ENCODE measurements at regions not wholly inside any gene's neighbourhood (a gene's known extent, or its start where the extent isn't known, plus 50 kb on each side); places are given as distances from the start of the nearest gene placed in this dataset.
"Not testable (repeated sequence)": the region's sequence is repeated elsewhere in the genome, so short reads cannot be mapped to it uniquely, and the experiment has no call there.

- DNase-seq (ENCODE audit: low read depth in 2 of 2): no peak
Measured at GRCh38 chr1:19591482-19592091, 52.5 kb upstream of the NBL1 start.

- no peak for DNase-seq (ENCODE audit: low read depth in 2 of 2)
Measured at GRCh38 chr1:19585507-19585906, 58.6 kb upstream of the NBL1 start.

- DNase-seq (ENCODE audit: low read depth in 2 of 2): peak; percentile 63 to 78
Measured at GRCh38 chr1:19582318-19582717, 61.8 kb upstream of the NBL1 start.

GRCh38 chr1:19581381-19581780, 62.7 kb upstream of the NBL1 start:
- DNase-seq (ENCODE audit: low read depth in 2 of 2): no peak

DNA sequence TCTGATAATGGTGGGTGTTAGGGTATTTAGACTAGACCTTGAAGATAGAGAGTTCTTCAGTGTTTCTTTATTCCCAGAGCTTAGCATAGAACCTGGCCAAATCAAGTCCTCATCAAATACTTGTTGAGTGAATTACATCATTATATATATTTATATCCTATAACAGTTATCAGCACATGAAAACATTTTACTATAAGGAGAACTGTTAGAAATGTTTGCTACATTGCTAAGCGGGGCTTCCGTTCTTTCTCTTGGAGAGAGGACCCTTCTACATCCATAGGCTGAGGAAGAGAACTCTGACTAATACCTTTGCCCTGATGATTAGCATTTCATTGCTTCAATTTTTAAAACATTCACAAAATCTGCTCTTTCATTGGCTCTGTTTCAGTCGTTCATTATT, 66.5 kb upstream of the NBL1 start:
- no peak for DNase-seq (ENCODE audit: low read depth in 2 of 2)

- no peak for DNase-seq (ENCODE audit: low read depth in 2 of 2)
Measured at GRCh38 chr1:19577036-19577435, 67.1 kb upstream of the NBL1 start.

DNA sequence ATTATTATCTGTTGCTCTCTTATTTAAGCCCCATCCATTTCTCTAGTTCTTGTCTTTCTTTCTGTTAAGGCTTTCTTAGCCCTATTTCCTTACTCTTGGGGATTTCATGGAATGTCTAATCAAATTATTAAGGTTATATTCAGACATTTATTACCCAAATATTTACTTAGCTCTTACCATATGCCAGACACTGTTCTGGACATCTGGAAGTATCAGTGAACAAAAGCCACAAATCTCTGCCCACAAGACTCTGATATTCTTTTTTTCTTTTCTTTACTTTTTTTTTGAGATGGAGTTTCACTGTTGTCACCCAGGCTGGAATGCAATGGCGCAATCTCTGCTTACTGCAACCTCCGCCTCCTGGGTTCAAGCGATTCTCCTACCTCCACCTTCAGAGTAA, 74.3 kb upstream of the NBL1 start:
- DNase-seq (ENCODE audit: low read depth in 2 of 2): no peak

- no peak for DNase-seq (ENCODE audit: low read depth in 2 of 2)
Measured at GRCh38 chr1:19567041-19567440, 77.1 kb upstream of the NBL1 start.

GRCh38 chr1:19564366-19564765, 79.0 kb upstream of the CAPZB start:
- DNase-seq (ENCODE audit: low read depth in 2 of 2): no peak

DNA sequence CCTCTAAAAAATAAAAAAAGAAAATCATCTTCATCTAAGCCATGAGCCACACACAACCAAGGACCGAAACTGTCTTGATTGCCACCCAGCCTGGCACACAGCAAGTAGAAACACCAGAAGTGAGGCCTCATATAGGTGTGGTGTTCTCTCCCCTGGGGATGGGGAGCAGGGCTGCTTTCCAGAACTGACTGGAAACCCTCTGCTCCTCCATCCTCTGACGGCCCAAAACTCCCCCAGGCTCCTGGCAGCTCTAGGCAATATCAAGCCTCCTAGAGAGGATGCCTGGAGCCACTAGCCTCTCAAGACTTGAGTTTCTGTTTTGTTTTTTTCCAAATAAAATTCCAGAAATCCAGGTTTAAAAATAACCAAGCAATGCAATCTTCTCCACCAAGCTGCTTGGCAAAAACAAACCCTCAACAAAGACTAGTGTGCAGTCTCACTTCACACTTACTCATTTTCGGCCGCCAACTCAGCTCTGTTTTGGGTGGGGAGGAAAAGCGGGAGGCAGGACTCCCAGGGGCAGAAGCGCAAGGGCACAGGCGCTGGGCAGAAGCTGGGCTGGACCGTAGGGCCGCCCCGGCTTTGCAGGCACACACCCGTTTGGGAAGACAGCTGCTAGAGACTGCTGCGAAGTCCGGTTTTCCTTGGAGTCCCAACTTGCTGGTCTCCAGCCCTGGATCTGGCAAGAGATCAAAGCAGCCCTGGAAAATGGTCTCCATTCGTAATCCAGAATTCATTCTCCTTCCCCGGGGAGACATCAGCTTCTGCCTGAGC, 78.2 kb upstream of the CAPZB start:
- no peak for DNase-seq (ENCODE audit: low read depth in 2 of 2)

- DNase-seq (ENCODE audit: low read depth in 2 of 2): no peak
Measured at GRCh38 chr1:19562847-19563246, 77.5 kb upstream of the CAPZB start.

DNA sequence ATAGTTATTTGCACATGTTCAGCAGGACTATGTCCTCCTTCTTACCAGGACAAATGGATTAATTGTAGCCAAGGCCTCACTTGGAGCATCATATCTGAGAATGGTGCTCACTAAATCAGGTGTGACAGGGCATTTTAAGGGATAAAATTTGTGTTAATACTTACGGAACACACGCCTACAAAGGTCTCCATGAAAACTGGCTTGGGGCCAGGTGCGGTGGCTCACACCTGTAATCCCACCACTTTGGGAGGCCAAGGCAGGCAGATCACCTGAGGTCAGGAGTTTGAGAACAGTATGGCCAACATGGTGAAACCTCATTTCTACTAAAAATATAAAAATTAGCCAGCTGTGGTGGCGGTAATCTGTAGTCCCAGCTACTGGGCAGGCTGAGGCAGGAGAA, 75.1 kb upstream of the CAPZB start:
- no peak for DNase-seq (ENCODE audit: low read depth in 2 of 2)

DNA sequence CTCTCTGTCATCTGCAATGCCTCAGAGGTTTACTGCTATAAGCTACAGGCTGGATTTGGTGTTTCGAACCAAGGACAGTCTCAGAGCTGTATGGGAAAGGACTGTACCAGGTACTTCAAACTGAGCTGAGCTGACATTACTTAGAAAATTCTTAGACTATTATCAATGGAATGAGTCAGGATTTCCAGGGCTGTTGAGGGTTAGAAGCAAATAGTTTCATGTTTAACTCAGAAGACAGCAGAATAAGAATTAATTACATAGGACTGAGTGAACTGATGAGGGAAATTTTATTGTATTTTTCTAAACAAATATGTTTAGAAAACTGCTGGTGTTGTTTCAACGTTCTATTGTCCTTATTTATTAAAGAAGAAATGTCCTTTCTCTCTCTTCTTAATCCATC, 74.3 kb upstream of the CAPZB start:
- no peak for DNase-seq (ENCODE audit: low read depth in 2 of 2)

DNA sequence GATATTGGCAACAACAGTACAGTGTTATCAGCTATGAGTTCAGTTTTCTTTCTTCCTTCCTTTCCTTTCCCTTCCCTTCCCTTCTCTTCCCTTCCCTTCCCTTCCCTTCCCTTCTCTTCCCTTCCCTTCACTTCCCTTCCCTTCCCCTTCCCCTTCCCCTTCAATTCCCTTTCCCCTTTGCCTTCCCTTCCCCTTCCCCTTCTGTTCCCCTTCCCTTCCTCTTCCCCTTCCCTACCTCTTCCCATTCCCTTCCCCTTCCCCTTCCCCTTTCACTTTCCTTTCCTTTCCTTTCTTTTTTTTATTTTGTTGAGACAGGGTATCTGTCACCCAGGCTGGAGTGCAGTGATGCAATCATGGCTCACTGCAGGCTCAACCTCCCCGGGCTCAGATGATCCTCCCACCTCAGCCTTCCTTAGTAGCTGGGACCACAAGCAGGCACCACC, 72.3 kb upstream of the CAPZB start:
- DNase-seq (ENCODE audit: low read depth in 2 of 2): no peak

- no peak for DNase-seq (ENCODE audit: low read depth in 2 of 2)
Measured at GRCh38 chr1:19554090-19554489, 68.8 kb upstream of the CAPZB start.

- DNase-seq (ENCODE audit: low read depth in 2 of 2): no peak
Measured at GRCh38 chr1:19552291-19553010, 67.1 kb upstream of the CAPZB start.

GRCh38 chr1:19551837-19552236, 66.5 kb upstream of the CAPZB start:
- DNase-seq (ENCODE audit: low read depth in 2 of 2): not testable (repeated sequence)

DNA sequence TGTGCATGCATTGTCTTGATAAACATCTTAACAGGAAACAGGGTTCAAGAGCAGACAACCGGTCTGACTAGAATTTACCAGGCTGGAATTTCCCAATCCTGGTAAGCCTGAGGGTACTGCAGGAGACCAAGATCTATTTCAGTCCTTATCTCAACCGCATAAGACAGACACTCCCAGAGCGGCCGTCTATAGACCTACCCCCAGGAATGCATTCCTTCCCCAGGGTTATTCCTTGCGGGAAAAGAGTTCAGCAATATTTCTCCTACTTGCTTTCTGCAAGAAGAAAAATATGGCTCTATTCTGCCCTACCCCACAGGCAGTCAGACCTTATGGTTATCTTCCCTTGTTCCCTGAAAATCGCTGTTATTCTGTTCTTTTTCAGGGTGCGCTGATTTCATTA, 65.1 kb upstream of the CAPZB start:
- DNase-seq (ENCODE audit: low read depth in 2 of 2): not testable (repeated sequence)

- DNase-seq (ENCODE audit: low read depth in 2 of 2): no peak
Measured at GRCh38 chr1:19547814-19548213, 62.5 kb upstream of the CAPZB start.

DNA sequence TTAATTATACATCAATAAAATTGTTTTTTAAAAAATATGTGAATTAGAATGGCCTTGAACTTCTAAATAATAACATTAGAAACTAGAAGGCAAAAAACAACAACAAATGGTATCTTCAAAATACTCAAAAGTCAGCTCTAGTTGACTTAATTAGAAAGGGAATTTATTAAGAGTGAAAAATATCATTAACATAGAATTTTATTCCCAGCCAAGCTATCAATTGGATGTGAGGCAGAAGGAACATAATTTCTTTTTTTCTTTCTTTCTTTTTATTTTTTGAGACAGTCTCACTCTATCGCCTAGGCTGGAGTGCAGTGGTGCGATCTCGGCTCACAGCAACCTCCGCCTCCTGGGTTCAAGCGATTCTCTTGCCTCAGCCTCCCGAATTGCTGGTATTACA, 51.2 kb upstream of the CAPZB start:
- DNase-seq (ENCODE audit: low read depth in 2 of 2): no peak

DNA sequence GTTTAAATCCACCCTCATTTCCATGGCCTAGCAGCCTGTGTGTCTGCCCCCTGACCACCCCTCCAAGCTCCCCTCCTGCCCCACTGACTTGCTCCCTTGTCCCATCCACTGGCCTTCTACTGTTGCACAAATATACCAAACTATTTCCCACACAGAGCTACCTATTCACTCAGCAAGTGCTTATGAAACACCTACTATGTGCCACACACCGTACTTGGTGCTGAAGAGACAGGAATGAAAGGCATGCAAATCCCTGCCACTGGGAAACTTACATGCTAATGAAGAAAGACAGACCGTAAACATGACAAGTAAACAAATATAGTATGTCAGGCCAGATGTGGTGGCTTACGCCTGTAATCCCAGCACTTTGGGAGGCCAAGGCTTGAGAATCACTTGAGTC, 49.9 kb upstream of the CAPZB start:
- DNase-seq (ENCODE audit: low read depth in 2 of 2): no peak
